Spleen (tissue), 7 donors: ENCODE measurements at regions not wholly inside any gene's neighbourhood (a gene's known extent, or its start where the extent isn't known, plus 50 kb on each side); places are given as distances from the start of the nearest gene placed in this dataset.
"Not testable (repeated sequence)": the region's sequence is repeated elsewhere in the genome, so short reads cannot be mapped to it uniquely, and the experiment has no call there.

Experiments
- CTCF ChIP-seq, 11 experiments: fragments of 200-600 bp in 7 of 11; fragments of 450-650 bp in 4 of 11; sonication (generic) in 4 of 11; IDR thresholded peaks in 8 of 11; conservative IDR thresholded peaks in 3 of 11; 1 replicate in 7 of 11; 2 replicates in 4 of 11; pipeline versions ENCODE4 v1.4.0 to v1.8.0; 2016 to 2021; ENCODE audit warnings: antibody characterized with exemption in 11 of 11, inconsistent platforms in 4 of 11, mild to moderate bottlenecking in 1 of 11
- POLR2A ChIP-seq, 3 donors: fragments of 450-650 bp; IDR thresholded peaks; one replicate each; pipeline ENCODE4 v1.5.1; 2017; ENCODE audit warnings: antibody characterized with exemption in 3 of 3, mild to moderate bottlenecking in 1 of 3
- POLR2AphosphoS5 ChIP-seq, 3 donors: sonication (generic); formaldehyde crosslinking; IDR thresholded peaks; one replicate each; pipeline ENCODE4 v1.5.1; 2017; ENCODE audit warnings: antibody characterized with exemption in 3 of 3
- donor health status: DM: no; HTN: no; CAD: no; lungs with moderate emphysema.
- donor health status: DM: no; HTN: no; CAD: no.
- donor health status: DM: no; HTN: no; CAD: no.

GRCh38 chr9:32130709-32131108, 253.7 kb upstream of the ACO1 start:
- not testable (repeated sequence) for TF ChIP-seq POLR2A (IDR thresholded peaks at IDR 0.05); CTCF (IDR thresholded peaks at IDR 0.05 in 8 of 11, conservative IDR thresholded peaks at IDR 0.05 in 3 of 11); POLR2AphosphoS5 (IDR thresholded peaks at IDR 0.05)
